Breast epithelium (tissue), 3 donors: ENCODE measurements at regions not wholly inside any gene's neighbourhood (a gene's known extent, or its start where the extent isn't known, plus 50 kb on each side); places are given as distances from the start of the nearest gene placed in this dataset.

Source experiments
- CTCF ChIP-seq, 3 donors: fragments of 450-650 bp; IDR thresholded peaks; one replicate each; pipeline ENCODE4 v1.5.1; 2016 to 2017; ENCODE audit warnings: antibody characterized with exemption in 3 of 3, mild to moderate bottlenecking in 3 of 3, moderate library complexity in 3 of 3
- POLR2A ChIP-seq: fragments of 450-650 bp; IDR thresholded peaks from one replicate; pipeline ENCODE4 v1.6.1; 2016; ENCODE audit warnings: antibody characterized with exemption, mild to moderate bottlenecking, moderate library complexity

DNA sequence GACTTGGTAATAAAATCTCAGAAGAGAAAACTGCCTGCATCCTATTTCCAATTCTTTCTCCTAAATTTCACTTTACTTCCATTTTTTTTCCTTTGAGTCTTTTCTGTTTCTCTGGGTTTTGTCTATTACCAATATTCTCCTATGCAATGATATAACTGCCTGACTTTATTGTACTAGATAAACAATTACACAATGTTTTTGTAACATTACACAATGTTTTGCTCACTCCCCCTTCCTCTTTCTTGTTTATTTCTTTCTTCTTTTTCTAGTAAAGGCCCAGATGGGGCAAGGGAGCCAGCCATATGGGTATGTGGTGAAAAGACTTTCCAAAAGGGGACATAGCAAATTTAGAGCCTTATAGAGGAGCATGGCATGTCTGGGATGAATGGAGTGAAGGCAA, 278.7 kb upstream of the PHYHIPL start:
- TF ChIP-seq CTCF (IDR thresholded peaks at IDR 0.05) (no peak), POLR2A (no peak)
